SK-N-SH (cell line): ENCODE measurements at regions not wholly inside any gene's neighbourhood (a gene's known extent, or its start where the extent isn't known, plus 50 kb on each side); places are given as distances from the start of the nearest gene placed in this dataset.

Source experiments
- CTCF ChIP-seq: fragments of 200-600 bp; sonication (generic); IDR thresholded peaks from 2 replicates; pipeline ENCODE4 v1.6.1; 2017; ENCODE audit warnings: antibody characterized with exemption, mild to moderate bottlenecking, moderate library complexity
- ELF1 ChIP-seq: IDR thresholded peaks from 2 replicates; pipeline ENCODE4 v1.4.0; 2012
- EZH2phosphoT487 ChIP-seq: fragments of 200-600 bp; sonication (generic); IDR thresholded peaks from 2 replicates; pipeline ENCODE4 v1.6.1; 2017; ENCODE audit warnings: low read depth, mixed run types, mild to moderate bottlenecking, antibody characterized with exemption, moderate library complexity, borderline replicate concordance
- MAX ChIP-seq: IDR thresholded peaks from 2 replicates; pipeline ENCODE4 v1.4.0; 2012; ENCODE audit warnings: low read depth
- POLR2AphosphoS5 ChIP-seq: IDR thresholded peaks from 2 replicates; pipeline ENCODE4 v1.6.1; 2012; ENCODE audit warnings: low read depth, low read length
- RCOR1 ChIP-seq: fragments of 150-350 bp; IDR thresholded peaks from 2 replicates; pipeline ENCODE4 v1.6.1; 2017; ENCODE audit warnings: antibody characterized with exemption, low read length
- RXRA ChIP-seq: IDR thresholded peaks from 2 replicates; pipeline ENCODE4 v1.4.0; 2012; ENCODE audit warnings: low read depth, mild to moderate bottlenecking, borderline replicate concordance
- SIN3A ChIP-seq: IDR thresholded peaks from 2 replicates; pipeline ENCODE4 v1.6.1; 2012; ENCODE audit warnings: low read depth, mild to moderate bottlenecking, low read length, moderate library complexity, borderline replicate concordance
- TAF1 ChIP-seq: IDR thresholded peaks from 2 replicates; pipeline ENCODE4 v1.6.1; 2012; ENCODE audit warnings: low read depth, mild to moderate bottlenecking, low read length, moderate library complexity, borderline replicate concordance
- USF2 ChIP-seq: fragments of 150-350 bp; IDR thresholded peaks from 2 replicates; pipeline ENCODE4 v1.6.1; 2017; ENCODE audit warnings: antibody characterized with exemption, low read length, low read depth, borderline replicate concordance

DNA sequence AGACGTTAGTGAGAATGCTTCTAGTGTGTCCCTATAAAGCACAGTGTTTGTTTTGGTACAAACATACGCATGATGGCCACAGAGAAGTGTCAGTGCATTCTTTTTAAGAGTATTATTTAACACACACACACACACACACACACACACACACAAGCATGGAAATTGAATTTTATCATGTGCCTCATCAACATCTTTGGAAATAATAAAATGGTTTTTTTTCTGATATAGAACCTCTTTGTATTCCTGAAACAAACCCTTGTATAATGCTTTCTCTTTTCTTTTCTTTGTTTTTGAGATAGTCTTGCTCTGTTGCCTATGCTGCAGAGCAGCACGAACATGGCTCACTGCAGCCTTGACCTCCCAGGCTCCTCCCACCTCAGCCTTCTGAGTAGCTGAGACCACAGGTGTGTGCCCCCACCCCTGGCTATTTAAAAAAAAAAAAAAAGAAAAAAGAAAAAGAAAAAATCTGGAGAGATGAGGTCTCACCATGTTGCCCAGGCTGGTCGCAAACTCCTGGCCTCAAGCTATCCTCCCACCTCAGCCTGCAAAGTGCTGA is 116.2 kb upstream of the SYNDIG1 start:
- TF ChIP-seq CTCF (no peak), ELF1 (no peak), SIN3A (no peak), RXRA (no peak), POLR2AphosphoS5 (no peak), MAX (no peak), TAF1 (no peak), USF2 (no peak), RCOR1 (no peak), EZH2phosphoT487 (no peak)
